SK-N-SH treated with all-trans-retinoic acid at 6 μM for 48 hours (cell line): ENCODE measurements at regions not wholly inside any gene's neighbourhood (a gene's known extent, or its start where the extent isn't known, plus 50 kb on each side); places are given as distances from the start of the nearest gene placed in this dataset.

Experiments
- CSDC2 ChIP-seq: fragments of 250-450 bp; sonication (Bioruptor Pico); IDR thresholded peaks from 2 replicates; pipeline ENCODE4 v1.5.0; 2020; ENCODE audit warnings: mild to moderate bottlenecking, moderate library complexity
- OSR1 ChIP-seq: fragments of 250-450 bp; sonication (Bioruptor Pico); IDR thresholded peaks from 2 replicates; pipeline ENCODE4 v1.8.0; 2022; ENCODE audit warnings: moderate library complexity, mild to moderate bottlenecking, inconsistent platforms
- SNAI2 ChIP-seq: fragments of 250-450 bp; sonication (Bioruptor Pico); IDR thresholded peaks from 2 replicates; pipeline ENCODE4 v1.5.0; 2020; ENCODE audit warnings: mild to moderate bottlenecking, moderate library complexity
- ZFP3 ChIP-seq: fragments of 250-450 bp; sonication (Bioruptor Pico); IDR thresholded peaks from 2 replicates; pipeline ENCODE4 v1.5.0; 2020; ENCODE audit warnings: mild to moderate bottlenecking, moderate library complexity
- ZFP30 ChIP-seq: fragments of 450-650 bp; formaldehyde crosslinking; IDR thresholded peaks from 2 replicates; pipeline ENCODE4 v1.5.0; 2022; ENCODE audit warnings: mild to moderate bottlenecking, moderate library complexity
- ZNF8 ChIP-seq: fragments of 450-650 bp; formaldehyde crosslinking; IDR thresholded peaks from 2 replicates; pipeline ENCODE4 v1.5.0; 2020; ENCODE audit warnings: mild to moderate bottlenecking, moderate library complexity
- TF ChIP-seq, protein P1 (sequence below): fragments of 250-450 bp; sonication (Bioruptor Pico); IDR thresholded peaks from 2 replicates; pipeline ENCODE4 v1.5.1; 2020; ENCODE audit warnings: low read depth, mild to moderate bottlenecking, moderate library complexity

GRCh38 chr9:18350036-18350435 lies 123.9 kb upstream of the ADAMTSL1 start:
- no peak for TF ChIP-seq ZFP30 (CRISPR knock-in tag)
- TF ChIP-seq, protein P1, sequence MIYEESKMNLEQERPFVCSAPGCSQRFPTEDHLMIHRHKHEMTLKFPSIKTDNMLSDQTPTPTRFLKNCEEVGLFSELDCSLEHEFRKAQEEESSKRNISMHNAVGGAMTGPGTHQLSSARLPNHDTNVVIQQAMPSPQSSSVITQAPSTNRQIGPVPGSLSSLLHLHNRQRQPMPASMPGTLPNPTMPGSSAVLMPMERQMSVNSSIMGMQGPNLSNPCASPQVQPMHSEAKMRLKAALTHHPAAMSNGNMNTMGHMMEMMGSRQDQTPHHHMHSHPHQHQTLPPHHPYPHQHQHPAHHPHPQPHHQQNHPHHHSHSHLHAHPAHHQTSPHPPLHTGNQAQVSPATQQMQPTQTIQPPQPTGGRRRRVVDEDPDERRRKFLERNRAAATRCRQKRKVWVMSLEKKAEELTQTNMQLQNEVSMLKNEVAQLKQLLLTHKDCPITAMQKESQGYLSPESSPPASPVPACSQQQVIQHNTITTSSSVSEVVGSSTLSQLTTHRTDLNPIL (CRISPR knock-in tag) = no peak
- TF ChIP-seq CSDC2 = no peak
- no peak for TF ChIP-seq ZFP3 (CRISPR knock-in tag)
- TF ChIP-seq OSR1 = no peak
- TF ChIP-seq SNAI2 (CRISPR knock-in tag) = no peak
- TF ChIP-seq ZNF8 (CRISPR knock-in tag) = no peak
